ENCODE measurements at regions not wholly inside any gene's neighbourhood (a gene's known extent, or its start where the extent isn't known, plus 50 kb on each side); places are given as distances from the start of the nearest gene placed in this dataset.
A peak's percentile ranks its signal among the peaks of the same experiment; 100 is the strongest.

DNA sequence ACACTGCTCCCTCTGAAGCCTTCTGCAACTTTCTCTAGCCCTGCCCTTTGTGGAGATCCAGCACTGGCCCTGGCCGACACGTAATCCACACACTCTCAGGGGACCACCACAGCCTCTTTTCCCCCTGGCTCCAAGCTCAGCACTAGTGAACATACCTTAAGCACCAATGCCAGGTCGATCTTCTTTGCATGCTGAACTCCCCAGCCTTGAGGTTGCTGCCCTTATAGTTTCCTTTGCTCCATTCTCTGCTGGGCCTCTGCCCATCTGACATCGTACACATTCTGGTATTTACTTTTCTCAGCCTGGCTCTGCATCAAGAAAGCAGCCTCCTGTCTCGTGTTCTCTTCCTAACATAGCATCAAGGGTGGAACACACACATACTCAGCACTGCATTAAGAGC lies 361.5 kb downstream of the LPIN1 start:
- Histone ChIP-seq H4K20me1 (ENCODE audit: insufficient read depth, low read length) (no peaks in the 10 kb centered on the region), H3K9me3 (ENCODE audit: low read depth, low read length) (no peaks in the 10 kb centered on the region), H3K27me3 (ENCODE audit: insufficient read depth, low read length) (no peaks in the 10 kb centered on the region), H3K4me3 (ENCODE audit: insufficient read depth, low read length) (no peak overlapping the region), H2AFZ (ENCODE audit: low read length) (peak overlapping the region; percentile 48), H3K36me3 (ENCODE audit: insufficient read depth, low read length) (no peaks in the 10 kb centered on the region), H3K79me2 (ENCODE audit: insufficient read depth, low read length) (no peaks in the 10 kb centered on the region), H3K4me2 (ENCODE audit: insufficient read depth, low read length) (no peak overlapping the region), H3K27ac (ENCODE audit: low read depth, low read length) (no peak overlapping the region), H3K4me1 (ENCODE audit: insufficient read depth, low read length) (peaks cover 27% of the 10 kb centered on the region)
- peak; percentile 74 for DNase-seq (ENCODE audit: insufficient read length, low spot score, missing footprints)
- TF ChIP-seq, protein P1, sequence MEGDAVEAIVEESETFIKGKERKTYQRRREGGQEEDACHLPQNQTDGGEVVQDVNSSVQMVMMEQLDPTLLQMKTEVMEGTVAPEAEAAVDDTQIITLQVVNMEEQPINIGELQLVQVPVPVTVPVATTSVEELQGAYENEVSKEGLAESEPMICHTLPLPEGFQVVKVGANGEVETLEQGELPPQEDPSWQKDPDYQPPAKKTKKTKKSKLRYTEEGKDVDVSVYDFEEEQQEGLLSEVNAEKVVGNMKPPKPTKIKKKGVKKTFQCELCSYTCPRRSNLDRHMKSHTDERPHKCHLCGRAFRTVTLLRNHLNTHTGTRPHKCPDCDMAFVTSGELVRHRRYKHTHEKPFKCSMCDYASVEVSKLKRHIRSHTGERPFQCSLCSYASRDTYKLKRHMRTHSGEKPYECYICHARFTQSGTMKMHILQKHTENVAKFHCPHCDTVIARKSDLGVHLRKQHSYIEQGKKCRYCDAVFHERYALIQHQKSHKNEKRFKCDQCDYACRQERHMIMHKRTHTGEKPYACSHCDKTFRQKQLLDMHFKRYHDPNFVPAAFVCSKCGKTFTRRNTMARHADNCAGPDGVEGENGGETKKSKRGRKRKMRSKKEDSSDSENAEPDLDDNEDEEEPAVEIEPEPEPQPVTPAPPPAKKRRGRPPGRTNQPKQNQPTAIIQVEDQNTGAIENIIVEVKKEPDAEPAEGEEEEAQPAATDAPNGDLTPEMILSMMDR (IDR thresholded peaks at IDR 0.05; ENCODE audit: extremely low read depth, low read depth, low read length): no peak

DNA sequence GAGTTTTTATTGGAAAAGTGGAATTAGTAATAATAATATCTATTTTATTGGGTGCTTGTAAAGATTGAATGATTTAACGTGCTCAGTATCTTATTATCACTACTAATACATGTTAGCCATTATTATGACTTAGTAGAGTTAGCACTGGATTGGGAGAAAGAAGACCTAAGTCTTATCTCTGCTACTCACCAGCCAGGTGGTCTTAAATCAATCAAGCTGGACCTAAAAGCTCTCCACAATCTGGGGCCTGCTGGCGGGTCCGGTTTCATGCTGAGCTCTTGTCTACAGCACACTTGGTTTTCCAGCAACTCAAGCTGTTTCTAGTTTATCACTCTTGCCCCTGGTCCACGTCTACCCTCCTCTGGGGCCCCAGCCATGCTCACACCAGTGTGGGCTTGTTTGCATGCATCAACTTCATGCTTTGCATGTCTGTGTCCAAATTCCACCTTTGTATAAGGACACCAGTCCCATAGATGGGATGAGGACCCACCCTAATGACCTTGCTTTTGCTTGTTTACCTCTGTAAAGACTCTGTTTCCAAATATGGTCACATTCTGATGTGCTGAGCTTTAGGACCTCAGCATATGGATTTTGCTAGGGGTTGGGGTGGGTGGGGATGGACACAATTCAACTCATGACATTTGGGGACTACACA lies 363.1 kb downstream of the LPIN1 start:
- H3K27ac ChIP-seq (ENCODE audit: low read depth, low read length): no peak overlapping the region
- H3K4me2 ChIP-seq (ENCODE audit: insufficient read depth, low read length): peak overlapping the region; percentile 52
- TF ChIP-seq, protein P1 (IDR thresholded peaks at IDR 0.05; ENCODE audit: extremely low read depth, low read depth, low read length): no peak
- no peaks in the 10 kb centered on the region for H4K20me1 ChIP-seq (ENCODE audit: insufficient read depth, low read length)
- DNase-seq (ENCODE audit: insufficient read length, low spot score, missing footprints): no peak
- H3K4me1 ChIP-seq (ENCODE audit: insufficient read depth, low read length): peaks cover 27% of the 10 kb centered on the region
- H2AFZ ChIP-seq (ENCODE audit: low read length): no peak overlapping the region
- no peaks in the 10 kb centered on the region for H3K27me3 ChIP-seq (ENCODE audit: insufficient read depth, low read length)
- H3K4me3 ChIP-seq (ENCODE audit: insufficient read depth, low read length): no peak overlapping the region
- no peaks in the 10 kb centered on the region for H3K9me3 ChIP-seq (ENCODE audit: low read depth, low read length)
- H3K36me3 ChIP-seq (ENCODE audit: insufficient read depth, low read length): no peaks in the 10 kb centered on the region
- no peaks in the 10 kb centered on the region for H3K79me2 ChIP-seq (ENCODE audit: insufficient read depth, low read length)

DNA sequence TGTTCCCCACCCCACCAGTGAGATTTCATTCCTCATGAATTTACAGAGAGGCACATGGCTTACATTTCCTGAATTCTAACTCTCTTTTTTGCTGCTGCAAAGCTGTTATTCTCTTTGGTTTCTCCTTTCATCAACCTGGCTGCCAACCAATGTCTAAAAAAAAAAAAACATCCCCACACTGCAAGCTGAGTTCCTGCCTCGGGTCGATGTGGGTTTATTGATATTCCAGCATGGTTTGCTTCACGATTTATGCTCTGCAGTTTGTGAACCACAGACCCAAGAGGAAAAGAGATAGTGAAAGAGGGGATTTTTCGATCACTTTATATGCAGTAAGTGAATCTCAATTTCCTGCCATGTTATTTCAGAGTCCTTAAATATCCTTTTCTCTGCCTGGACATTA lies 363.6 kb downstream of the LPIN1 start:
- H3K4me3 ChIP-seq (ENCODE audit: insufficient read depth, low read length): peak overlapping the region; percentile 41
- H2AFZ ChIP-seq (ENCODE audit: low read length): peak overlapping the region; percentile 73
- no peak for DNase-seq (ENCODE audit: insufficient read length, low spot score, missing footprints)
- H3K4me1 ChIP-seq (ENCODE audit: insufficient read depth, low read length): peaks cover 27% of the 10 kb centered on the region
- H3K9me3 ChIP-seq (ENCODE audit: low read depth, low read length): no peaks in the 10 kb centered on the region
- no peaks in the 10 kb centered on the region for H3K36me3 ChIP-seq (ENCODE audit: insufficient read depth, low read length)
- no peaks in the 10 kb centered on the region for H3K79me2 ChIP-seq (ENCODE audit: insufficient read depth, low read length)
- H3K27me3 ChIP-seq (ENCODE audit: insufficient read depth, low read length): no peaks in the 10 kb centered on the region
- TF ChIP-seq, protein P1 (IDR thresholded peaks at IDR 0.05; ENCODE audit: extremely low read depth, low read depth, low read length): no peak
- H3K27ac ChIP-seq (ENCODE audit: low read depth, low read length): no peak overlapping the region
- peak overlapping the region; percentile 52 for H3K4me2 ChIP-seq (ENCODE audit: insufficient read depth, low read length)
- no peaks in the 10 kb centered on the region for H4K20me1 ChIP-seq (ENCODE audit: insufficient read depth, low read length)

DNA sequence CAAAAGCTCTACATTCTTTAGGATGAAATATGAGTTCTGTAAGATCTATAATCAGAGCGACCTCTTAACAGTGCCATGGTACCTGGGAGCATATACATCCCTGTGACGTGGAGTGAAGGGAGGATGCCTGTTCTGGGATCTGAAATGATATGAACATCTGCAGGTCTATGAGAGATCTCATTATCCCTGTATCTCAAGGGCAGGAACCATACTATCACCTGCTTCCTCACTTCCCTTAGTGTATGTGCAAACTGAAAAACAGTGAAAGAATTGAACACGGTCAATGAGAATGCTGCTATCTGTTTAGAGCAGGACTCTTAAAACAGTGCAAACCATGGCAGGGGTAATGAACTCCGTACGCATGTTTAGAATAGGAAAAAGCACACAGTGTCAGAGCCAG lies 364.0 kb downstream of the LPIN1 start:
- Histone ChIP-seq H3K4me2 (ENCODE audit: insufficient read depth, low read length) (peak overlapping the region; percentile 52), H3K27ac (ENCODE audit: low read depth, low read length) (no peak overlapping the region), H3K36me3 (ENCODE audit: insufficient read depth, low read length) (no peaks in the 10 kb centered on the region), H3K79me2 (ENCODE audit: insufficient read depth, low read length) (no peaks in the 10 kb centered on the region), H4K20me1 (ENCODE audit: insufficient read depth, low read length) (no peaks in the 10 kb centered on the region), H3K4me3 (ENCODE audit: insufficient read depth, low read length) (no peak overlapping the region), H3K27me3 (ENCODE audit: insufficient read depth, low read length) (no peaks in the 10 kb centered on the region), H3K9me3 (ENCODE audit: low read depth, low read length) (no peaks in the 10 kb centered on the region), H2AFZ (ENCODE audit: low read length) (peak overlapping the region; percentile 73), H3K4me1 (ENCODE audit: insufficient read depth, low read length) (peaks cover 27% of the 10 kb centered on the region)
- no peak for DNase-seq (ENCODE audit: insufficient read length, low spot score, missing footprints)
- TF ChIP-seq, protein P1 (IDR thresholded peaks at IDR 0.05; ENCODE audit: extremely low read depth, low read depth, low read length): no peak
